ENCODE measurements at regions not wholly inside any gene's neighbourhood (a gene's known extent, or its start where the extent isn't known, plus 50 kb on each side); places are given as distances from the start of the nearest gene placed in this dataset.

GRCh38 chr15:96524676-96525417 is 194.3 kb downstream of the NR2F2 start:
- no peak for DNase-seq (ENCODE audit: low read depth in 2 of 2)

GRCh38 chr15:96535148-96535547 is 204.6 kb downstream of the NR2F2 start:
- no peak for DNase-seq (ENCODE audit: low read depth in 2 of 2)

- no peak for DNase-seq (ENCODE audit: low read depth in 2 of 2)
Observed at GRCh38 chr15:96538491-96538890, 208.0 kb downstream of the NR2F2 start.

- DNase-seq (ENCODE audit: low read depth in 2 of 2), result no peak
Observed at GRCh38 chr15:96540283-96540682, 209.8 kb downstream of the NR2F2 start.

GRCh38 chr15:96542130-96542770 is 211.8 kb downstream of the NR2F2 start:
- no peak for DNase-seq (ENCODE audit: low read depth in 2 of 2)

- no peak for DNase-seq (ENCODE audit: low read depth in 2 of 2)
Observed at GRCh38 chr15:96544162-96544756, 213.8 kb downstream of the NR2F2 start.

GRCh38 chr15:96549136-96549535 is 218.6 kb downstream of the NR2F2 start:
- DNase-seq (ENCODE audit: low read depth in 2 of 2), result no peak

GRCh38 chr15:96551196-96551595 is 220.7 kb downstream of the NR2F2 start:
- no peak for DNase-seq (ENCODE audit: low read depth in 2 of 2)

- no peak for DNase-seq (ENCODE audit: low read depth in 2 of 2)
Observed at GRCh38 chr15:96551722-96552121, 221.2 kb downstream of the NR2F2 start.

GRCh38 chr15:96553006-96553405 is 222.5 kb downstream of the NR2F2 start:
- no peak for DNase-seq (ENCODE audit: low read depth in 2 of 2)

GRCh38 chr15:96553451-96553850 is 223.0 kb downstream of the NR2F2 start:
- no peak for DNase-seq (ENCODE audit: low read depth in 2 of 2)

GRCh38 chr15:96553931-96554330 is 223.4 kb downstream of the NR2F2 start:
- no peak for DNase-seq (ENCODE audit: low read depth in 2 of 2)

- DNase-seq (ENCODE audit: low read depth in 2 of 2), result no peak
Observed at GRCh38 chr15:96554541-96554940, 224.0 kb downstream of the NR2F2 start.

- DNase-seq (ENCODE audit: low read depth in 2 of 2), result no peak
Observed at GRCh38 chr15:96559087-96559486, 228.6 kb downstream of the NR2F2 start.

GRCh38 chr15:96559631-96560030 is 229.1 kb downstream of the NR2F2 start:
- no peak for DNase-seq (ENCODE audit: low read depth in 2 of 2)

GRCh38 chr15:96560246-96560895 is 229.9 kb downstream of the NR2F2 start:
- DNase-seq (ENCODE audit: low read depth in 2 of 2), result no peak

GRCh38 chr15:96561593-96561992 is 231.1 kb downstream of the NR2F2 start:
- DNase-seq (ENCODE audit: low read depth in 2 of 2), result no peak

GRCh38 chr15:96564546-96564945 is 234.0 kb downstream of the NR2F2 start:
- DNase-seq (ENCODE audit: low read depth in 2 of 2), result no peak

- no peak for DNase-seq (ENCODE audit: low read depth in 2 of 2)
Observed at GRCh38 chr15:96565266-96565665, 234.8 kb downstream of the NR2F2 start.

- no peak for DNase-seq (ENCODE audit: low read depth in 2 of 2)
Observed at GRCh38 chr15:96574782-96575181, 244.3 kb downstream of the NR2F2 start.

- no peak for DNase-seq (ENCODE audit: low read depth in 2 of 2)
Observed at GRCh38 chr15:96576596-96576995, 246.1 kb downstream of the NR2F2 start.

- DNase-seq (ENCODE audit: low read depth in 2 of 2), result no peak
Observed at GRCh38 chr15:96578393-96578792, 247.9 kb downstream of the NR2F2 start.

- DNase-seq (ENCODE audit: low read depth in 2 of 2), result no peak
Observed at GRCh38 chr15:96581371-96581770, 250.9 kb downstream of the NR2F2 start.
